PC-3 (cell line): ENCODE measurements at regions not wholly inside any gene's neighbourhood (a gene's known extent, or its start where the extent isn't known, plus 50 kb on each side); places are given as distances from the start of the nearest gene placed in this dataset.

Experiments used
- ATAC-seq: fragments of 200-7000 bp; cut with Tn5 transposase; 2 replicates; pipeline ENCODE4 v1.9.1; 2020; ENCODE audit warnings: mild to moderate bottlenecking, moderate library complexity
- BruUV-seq: library from RNA; stranded (reverse); fragments of 400-500 nt; replicated peaks from 2 replicates; lab custom pipeline; 2021; lab: Mats Ljungman, UMichigan
- CTCF ChIA-PET: fragments of 300-600 bp; sonication (Branson Sonifier 250); formaldehyde crosslinking; loops from one replicate; lab custom pipeline; 2022; ENCODE audit warnings: antibody characterized with exemption; lab: Charles Lee
- POLR2A ChIA-PET: fragments of 300-600 bp; sonication (Branson Sonifier 250); formaldehyde crosslinking; loops from one replicate; lab custom pipeline; 2022; ENCODE audit warnings: antibody characterized with exemption; ENCODE audit not compliant: unreplicated experiment; lab: Charles Lee
- DNase-seq: peaks from one replicate; pipeline ENCODE4 v3.0.0-alpha.2; 2015
- H2AFZ ChIP-seq: fragments of 300-600 bp; sonication (generic); 2 replicates; pipeline ENCODE4 v1.6.0; 2016; ENCODE audit warnings: antibody characterized with exemption, low read length
- H3F3A ChIP-seq: fragments of 300-600 bp; sonication (generic); one replicate; pipeline ENCODE4 v1.6.0; 2017; ENCODE audit warnings: antibody characterized with exemption, low read length, control low read depth, mild to moderate bottlenecking; ENCODE audit not compliant: unreplicated experiment
- H3K27ac ChIP-seq: fragments of 300-600 bp; sonication (generic); 2 replicates; pipeline ENCODE4 v1.5.1; 2016; ENCODE audit warnings: mild to moderate bottlenecking, low read length
- H3K27me3 ChIP-seq: fragments of 300-600 bp; sonication (generic); 2 replicates; pipeline ENCODE4 v1.6.1; 2016; ENCODE audit warnings: low read length, mixed read lengths
- H3K36me3 ChIP-seq: fragments of 300-600 bp; sonication (generic); 2 replicates; pipeline ENCODE4 v1.6.1; 2016; ENCODE audit warnings: low read depth, mixed run types, low read length, mixed read lengths
- H3K4me1 ChIP-seq: fragments of 300-600 bp; sonication (generic); 2 replicates; pipeline ENCODE4 v1.5.1; 2016; ENCODE audit warnings: low read length; ENCODE audit not compliant: insufficient read depth
- H3K4me2 ChIP-seq: fragments of 300-600 bp; sonication (generic); 2 replicates; pipeline ENCODE4 v1.6.0; 2016; ENCODE audit warnings: low read length
- H3K4me3 ChIP-seq: fragments of 300-600 bp; sonication (generic); 2 replicates; pipeline ENCODE4 v1.5.1; 2016; ENCODE audit warnings: mild to moderate bottlenecking, low read length, mixed read lengths
- H3K79me2 ChIP-seq: fragments of 300-600 bp; sonication (generic); 2 replicates; pipeline ENCODE4 v1.6.1; 2017; ENCODE audit warnings: low read length, mixed read lengths
- H3K9ac ChIP-seq: fragments of 300-600 bp; sonication (generic); 2 replicates; pipeline ENCODE4 v1.6.0; 2016; ENCODE audit warnings: mild to moderate bottlenecking, low read length
- H3K9me2 ChIP-seq: fragments of 300-600 bp; sonication (generic); replicated peaks from 2 replicates; pipeline ENCODE4 v1.6.1; 2016; ENCODE audit warnings: mixed run types, low read length, mixed read lengths
- H3K9me3 ChIP-seq: fragments of 300-600 bp; sonication (generic); 2 replicates; pipeline ENCODE4 v1.6.1; 2016; ENCODE audit warnings: low read length, mixed read lengths
- H4K20me1 ChIP-seq: fragments of 300-600 bp; sonication (generic); 2 replicates; pipeline ENCODE4 v1.6.1; 2016; ENCODE audit warnings: low read length, mixed read lengths
- CTCF ChIP-seq: fragments of 300-600 bp; sonication (generic); conservative IDR thresholded peaks from 2 replicates; pipeline ENCODE4 v1.5.1; 2017; ENCODE audit warnings: antibody characterized with exemption, low read depth, mild to moderate bottlenecking, low read length
- EZH2 ChIP-seq: fragments of 300-600 bp; sonication (generic); IDR thresholded peaks from one replicate; pipeline ENCODE4 v1.6.1; 2017; ENCODE audit warnings: antibody characterized with exemption, mild to moderate bottlenecking, low read length; ENCODE audit not compliant: unreplicated experiment
- EZH2phosphoT487 ChIP-seq: fragments of 300-600 bp; sonication (generic); IDR thresholded peaks from 2 replicates; pipeline ENCODE4 v1.6.1; 2018; ENCODE audit warnings: mild to moderate bottlenecking, antibody characterized with exemption, low read length, borderline replicate concordance
- intact Hi-C: fragments of 100-400 bp; cut with micrococcal nuclease; formaldehyde crosslinking; loops from 2 replicates; pipeline ENCODE4 v1.9.0; 2023

DNA sequence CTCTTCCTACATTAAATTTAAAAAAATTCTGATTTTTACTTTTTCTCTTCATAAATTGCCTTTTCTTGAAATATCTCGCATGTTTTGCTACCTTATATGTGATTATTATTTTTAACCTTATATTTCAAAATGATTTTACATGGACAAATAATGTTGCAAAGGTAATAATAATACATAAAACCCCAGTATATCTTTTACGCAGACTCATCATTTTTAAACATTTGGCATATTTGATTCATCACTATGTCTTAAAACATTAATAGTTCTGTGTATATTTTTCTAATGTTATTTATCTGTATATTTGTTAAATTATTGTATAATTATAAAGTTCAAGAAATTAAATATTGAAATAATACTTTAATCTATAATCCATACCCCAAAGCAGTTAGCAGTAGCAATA is 350.8 kb downstream of the RPL10L start:
- intact Hi-C loops: no loop called here
- TF ChIP-seq EZH2: no peak
- TF ChIP-seq EZH2phosphoT487: no peak
- no peak for TF ChIP-seq CTCF
- H3K9me3 ChIP-seq: no peaks in the 10 kb centered on the region
- H3K27me3 ChIP-seq: peaks cover 22% of the 10 kb centered on the region
- H3K4me3 ChIP-seq: no peak overlapping the region
- ChIA-PET CTCF (no interaction called here), POLR2A (no interaction called here)
- no peaks in the 10 kb centered on the region for H3K79me2 ChIP-seq
- DNase-seq: no peak
- no peak overlapping the region for H2AFZ ChIP-seq
- ATAC-seq: no peak
- no peak overlapping the region for H3K9ac ChIP-seq
- no peaks in the 10 kb centered on the region for H3K36me3 ChIP-seq
- H3F3A ChIP-seq: no peaks in the 10 kb centered on the region
- no peaks in the 10 kb centered on the region for H4K20me1 ChIP-seq
- no peak overlapping the region for H3K27ac ChIP-seq
- H3K4me2 ChIP-seq: no peak overlapping the region
- BruUV-seq: no TSS peak
- no peaks in the 10 kb centered on the region for H3K4me1 ChIP-seq
- no peaks in the 10 kb centered on the region; the same call in 1 of the 2 replicates for H3K9me2 ChIP-seq

- no peak overlapping the region for H3K4me2 ChIP-seq
- H3K27ac ChIP-seq: no peak overlapping the region
- no peaks in the 10 kb centered on the region for H3F3A ChIP-seq
- no peaks in the 10 kb centered on the region for H3K79me2 ChIP-seq
- no peak overlapping the region for H3K9ac ChIP-seq
- intact Hi-C loops: no loop called here
- no peaks in the 10 kb centered on the region for H3K36me3 ChIP-seq
- DNase-seq: no peak
- ChIA-PET POLR2A (no interaction called here), CTCF (no interaction called here)
- no peaks in the 10 kb centered on the region for H3K4me1 ChIP-seq
- TF ChIP-seq EZH2 (no peak), EZH2phosphoT487 (no peak)
- H3K27me3 ChIP-seq: no peaks in the 10 kb centered on the region
- no peak for ATAC-seq
- H2AFZ ChIP-seq: no peak overlapping the region
- H3K9me3 ChIP-seq: no peaks in the 10 kb centered on the region
- BruUV-seq: no TSS peak
- no peaks in the 10 kb centered on the region; the same call in 1 of the 2 replicates for H3K9me2 ChIP-seq
- no peak overlapping the region for H3K4me3 ChIP-seq
- no peaks in the 10 kb centered on the region for H4K20me1 ChIP-seq
Measured at GRCh38 chr14:46290706-46291105, 360.9 kb downstream of the RPL10L start.

- no peak overlapping the region for H3K27ac ChIP-seq
- ChIA-PET POLR2A (no interaction called here), CTCF (no interaction called here)
- intact Hi-C loops: no loop called here
- DNase-seq (no peak), ATAC-seq (no peak)
- H2AFZ ChIP-seq: no peak overlapping the region
- H3K9ac ChIP-seq: no peak overlapping the region
- H3K27me3 ChIP-seq: no peaks in the 10 kb centered on the region; the same call in 1 of the 2 replicates
- H3K4me3 ChIP-seq: no peak overlapping the region
- no peaks in the 10 kb centered on the region for H3F3A ChIP-seq
- no peaks in the 10 kb centered on the region for H3K9me3 ChIP-seq
- no peaks in the 10 kb centered on the region for H4K20me1 ChIP-seq
- BruUV-seq: no TSS peak
- H3K36me3 ChIP-seq: no peaks in the 10 kb centered on the region
- no peaks in the 10 kb centered on the region for H3K4me1 ChIP-seq
- no peak for TF ChIP-seq EZH2
- no peak for TF ChIP-seq CTCF
- TF ChIP-seq EZH2phosphoT487: no peak
- no peaks in the 10 kb centered on the region for H3K9me2 ChIP-seq
- no peak overlapping the region for H3K4me2 ChIP-seq
- no peaks in the 10 kb centered on the region for H3K79me2 ChIP-seq
Measured at GRCh38 chr14:46279776-46280175, 371.8 kb downstream of the RPL10L start.
